Liver (tissue), 3 donors: ENCODE measurements at regions not wholly inside any gene's neighbourhood (a gene's known extent, or its start where the extent isn't known, plus 50 kb on each side); places are given as distances from the start of the nearest gene placed in this dataset.

Source experiments
- CTCF ChIP-seq: fragments of 150-350 bp; IDR thresholded peaks from 2 replicates; pipeline ENCODE4 v1.5.1; 2017; ENCODE audit warnings: improper control_type of control experiment, low read depth, low read length; ENCODE audit not compliant: missing input control
- EGR1 ChIP-seq, 2 donors: IDR thresholded peaks; 2 replicates each; pipeline ENCODE4 v1.6.1; 2016 to 2018; ENCODE audit warnings: antibody characterized with exemption in 2 of 2, low read depth in 2 of 2
- TAF1 ChIP-seq: conservative IDR thresholded peaks from 2 replicates; pipeline ENCODE4 v1.6.1; 2016; ENCODE audit warnings: antibody characterized with exemption, mild to moderate bottlenecking
- donor health status: healthy.
- donor health status: healthy.

- no peak for TF ChIP-seq TAF1
- no peak for TF ChIP-seq CTCF
- no peak for TF ChIP-seq EGR1 (IDR thresholded peaks at IDR 0.05; ENCODE audit: low read depth in 2 of 2)
These were observed 276.6 kb upstream of the LRTM1 start for GRCh38 chr3:55204417-55204816.
